A549 (cell line): ENCODE measurements at regions not wholly inside any gene's neighbourhood (a gene's known extent, or its start where the extent isn't known, plus 50 kb on each side); places are given as distances from the start of the nearest gene placed in this dataset.
"Not testable (repeated sequence)": the region's sequence is repeated elsewhere in the genome, so short reads cannot be mapped to it uniquely, and the experiment has no call there.

ENCODE experiments used
- ATAC-seq, 2 experiments: fragments of 200-7000 bp in 1 of 2; fragments of >200 bp in 1 of 2; cut with Nextera tagmentation in 1 of 2; cut with Tn5 transposase in 1 of 2; 3 replicates each; pipeline versions ENCODE4 v1.8.0 to v1.9.1; 2018 to 2020; ENCODE audit warnings: mild to moderate bottlenecking in 1 of 2, moderate library complexity in 1 of 2
- CTCF ChIA-PET: fragments of 300-600 bp; sonication (Branson Sonifier 250); formaldehyde crosslinking; extraction: SDS; loops from one replicate; lab custom pipeline; 2021; ENCODE audit warnings: antibody characterized with exemption, inconsistent platforms; lab: Yijun Ruan, JAX
- POLR2A ChIA-PET: fragments of 350-600 bp; formaldehyde crosslinking; extraction: SDS; loops from one replicate; lab custom pipeline; 2021; ENCODE audit warnings: antibody characterized with exemption, inconsistent platforms; lab: Yijun Ruan, JAX
- DNase-seq, 2 experiments: peaks; one replicate each; pipeline versions ENCODE4 v3.0.0 to v3.0.0-alpha.2; 2011 to 2016; ENCODE audit warnings: low read depth in 1 of 2, low spot score in 1 of 2
- FAIRE-seq: peaks from 2 replicates; lab custom pipeline; 2011; peaks lifted over from hg19 to GRCh38; lab: Jason Lieb, UNC
- H3K27ac ChIP-seq, 2 experiments: fragments of >200 bp; sonication (Bioruptor Twin); formaldehyde crosslinking; 3 replicates each; pipeline ENCODE4 v1.5.1; 2016 to 2017
- H3K4me1 ChIP-seq: fragments of >200 bp; sonication (Bioruptor Twin); formaldehyde crosslinking; 3 replicates; pipeline ENCODE4 v1.6.1; 2016
- H3K4me2 ChIP-seq: fragments of >200 bp; sonication (Bioruptor Twin); formaldehyde crosslinking; 3 replicates; pipeline ENCODE4 v1.6.1; 2016
- H3K4me3 ChIP-seq: fragments of >200 bp; sonication (Bioruptor Twin); formaldehyde crosslinking; 3 replicates; pipeline ENCODE4 v1.5.1; 2016
- H3K9me3 ChIP-seq: fragments of >200 bp; sonication (Bioruptor Twin); formaldehyde crosslinking; 3 replicates; pipeline ENCODE4 v1.6.1; 2016
- CBX8 ChIP-seq: fragments of 200-600 bp; sonication (generic); IDR thresholded peaks from 2 replicates; pipeline ENCODE4 v1.6.1; 2016
- CEBPB ChIP-seq, 2 experiments: fragments of >200 bp in 1 of 2; sonication (Bioruptor Twin) in 1 of 2; formaldehyde crosslinking in 1 of 2; IDR thresholded peaks; 2 replicates each; pipeline ENCODE4 v1.6.1; 2012 to 2016
- EHF ChIP-seq: fragments of 250-450 bp; sonication (Bioruptor Pico); IDR thresholded peaks from 2 replicates; pipeline ENCODE4 v1.5.0; 2020; ENCODE audit warnings: mild to moderate bottlenecking
- FOSB ChIP-seq: fragments of 250-450 bp; sonication (Bioruptor Pico); IDR thresholded peaks from 2 replicates; pipeline ENCODE4 v1.5.0; 2020; ENCODE audit warnings: mild to moderate bottlenecking, moderate library complexity
- FOXS1 ChIP-seq: fragments of 250-450 bp; sonication (Bioruptor Pico); IDR thresholded peaks from 2 replicates; pipeline ENCODE4 v1.5.0; 2020; ENCODE audit warnings: mild to moderate bottlenecking, moderate library complexity
- HOXA7 ChIP-seq: fragments of 250-450 bp; sonication (Bioruptor Pico); IDR thresholded peaks from 2 replicates; pipeline ENCODE4 v1.5.0; 2020; ENCODE audit warnings: mild to moderate bottlenecking, moderate library complexity
- HOXB13 ChIP-seq: fragments of 250-450 bp; sonication (Bioruptor Pico); IDR thresholded peaks from 2 replicates; pipeline ENCODE4 v1.5.0; 2020; ENCODE audit warnings: low read depth, mild to moderate bottlenecking, moderate library complexity
- JUNB ChIP-seq: fragments of >200 bp; sonication (Bioruptor Twin); formaldehyde crosslinking; IDR thresholded peaks from 2 replicates; pipeline ENCODE4 v1.6.1; 2016
- NPAS2 ChIP-seq: fragments of 250-450 bp; sonication (Bioruptor Pico); IDR thresholded peaks from 2 replicates; pipeline ENCODE4 v1.8.0; 2022; ENCODE audit warnings: mild to moderate bottlenecking, moderate library complexity, borderline replicate concordance
- PHF8 ChIP-seq: fragments of 200-600 bp; sonication (generic); IDR thresholded peaks from 2 replicates; pipeline ENCODE4 v1.6.1; 2016; ENCODE audit warnings: low read depth, mild to moderate bottlenecking, antibody characterized with exemption, moderate library complexity, borderline replicate concordance
- RAD21 ChIP-seq, 2 experiments: fragments of >200 bp in 1 of 2; sonication (Bioruptor Twin) in 1 of 2; formaldehyde crosslinking in 1 of 2; IDR thresholded peaks in 1 of 2; conservative IDR thresholded peaks in 1 of 2; 2 replicates in 1 of 2; 3 replicates in 1 of 2; pipeline ENCODE4 v1.6.1; 2012 to 2018; ENCODE audit warnings: inconsistent platforms in 1 of 2
- TP53 ChIP-seq: fragments of 250-450 bp; sonication (Bioruptor Pico); IDR thresholded peaks from 2 replicates; pipeline ENCODE4 v1.5.0; 2021; ENCODE audit warnings: mild to moderate bottlenecking, moderate library complexity
- ZNF302 ChIP-seq: fragments of 250-450 bp; sonication (Bioruptor Pico); IDR thresholded peaks from 2 replicates; pipeline ENCODE4 v1.9.0; 2021; ENCODE audit warnings: inconsistent platforms, mild to moderate bottlenecking, moderate library complexity
- WGBS: methylation state at CpG from one replicate; pipeline ENCODE4 v1.1.6; 2017; ENCODE audit errors: missing lambda C conversion rate; 5-methylcytosine and 5-hydroxymethylcytosine counted together
- TF ChIP-seq, protein P1 (sequence below): fragments of >200 bp; sonication (Bioruptor Twin); formaldehyde crosslinking; IDR thresholded peaks from 3 replicates; pipeline ENCODE4 v1.6.1; 2016
- TF ChIP-seq, protein P2 (sequence below): IDR thresholded peaks from 2 replicates; pipeline ENCODE4 v1.6.1; 2012
- TF ChIP-seq, protein P3 (sequence below): fragments of 450-650 bp; IDR thresholded peaks from 2 replicates; pipeline ENCODE4 v1.6.1; 2014; ENCODE audit warnings: antibody characterized with exemption
- TF ChIP-seq, protein P4 (sequence below): fragments of >200 bp; sonication (Bioruptor Twin); formaldehyde crosslinking; IDR thresholded peaks from 2 replicates; pipeline ENCODE4 v1.6.1; 2016
- TF ChIP-seq, protein P5 (sequence below): fragments of 200-600 bp; sonication (generic); IDR thresholded peaks from 2 replicates; pipeline ENCODE4 v1.6.1; 2016; ENCODE audit warnings: antibody characterized with exemption, mild to moderate bottlenecking, moderate library complexity

DNA sequence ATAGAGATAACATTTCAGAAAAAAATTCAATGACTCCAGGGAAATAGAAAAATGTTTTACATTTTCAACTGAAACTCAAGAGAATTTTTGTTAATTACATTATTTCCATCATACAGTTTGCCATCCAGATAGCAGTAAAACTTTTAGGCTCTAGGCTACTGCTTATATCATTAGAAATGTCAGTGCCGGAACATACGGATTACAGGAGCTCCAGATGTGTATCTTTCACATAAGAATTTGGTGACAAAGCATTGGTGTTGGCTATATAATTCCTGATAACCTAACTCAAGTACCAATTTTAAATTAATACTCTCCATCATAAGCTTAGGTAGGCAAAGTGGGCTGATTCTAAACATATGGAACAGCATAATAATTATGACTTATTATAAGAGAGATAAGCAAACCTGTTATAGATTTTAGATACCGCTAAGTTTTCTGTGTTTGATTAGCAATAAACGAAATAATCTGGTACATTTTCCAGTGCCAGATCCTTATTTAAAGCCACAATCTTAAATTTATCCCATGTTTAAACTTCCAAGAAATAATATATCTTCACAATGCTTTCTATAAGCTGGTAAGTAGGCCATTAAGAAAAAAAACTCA, 637.9 kb downstream of the NXPH1 start:
- Histone ChIP-seq H3K4me2 (no peak overlapping the region), H3K27ac (no peak overlapping the region), H3K9me3 (peaks cover 3% of the 10 kb centered on the region; the same call in 1 of the 3 replicates), H3K4me3 (no peak overlapping the region), H3K4me1 (no peaks in the 10 kb centered on the region)
- ATAC-seq (no peak), DNase-seq (no peak), FAIRE-seq (no peak)
- CTCF ChIA-PET, result no interaction called here
- 29% methylated on average over 4 of the region's 4 CpGs for WGBS
- no peak for TF ChIP-seq PHF8
- TF ChIP-seq, protein P1, sequence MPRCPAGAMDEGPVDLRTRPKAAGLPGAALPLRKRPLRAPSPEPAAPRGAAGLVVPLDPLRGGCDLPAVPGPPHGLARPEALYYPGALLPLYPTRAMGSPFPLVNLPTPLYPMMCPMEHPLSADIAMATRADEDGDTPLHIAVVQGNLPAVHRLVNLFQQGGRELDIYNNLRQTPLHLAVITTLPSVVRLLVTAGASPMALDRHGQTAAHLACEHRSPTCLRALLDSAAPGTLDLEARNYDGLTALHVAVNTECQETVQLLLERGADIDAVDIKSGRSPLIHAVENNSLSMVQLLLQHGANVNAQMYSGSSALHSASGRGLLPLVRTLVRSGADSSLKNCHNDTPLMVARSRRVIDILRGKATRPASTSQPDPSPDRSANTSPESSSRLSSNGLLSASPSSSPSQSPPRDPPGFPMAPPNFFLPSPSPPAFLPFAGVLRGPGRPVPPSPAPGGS, result no peak
- TF ChIP-seq RAD21 (conservative IDR thresholded peaks at IDR 0.05 in 1 of 2, IDR thresholded peaks at IDR 0.05 in 1 of 2), result no peak
- TF ChIP-seq EHF (CRISPR knock-in tag), result no peak
- TF ChIP-seq, protein P2, sequence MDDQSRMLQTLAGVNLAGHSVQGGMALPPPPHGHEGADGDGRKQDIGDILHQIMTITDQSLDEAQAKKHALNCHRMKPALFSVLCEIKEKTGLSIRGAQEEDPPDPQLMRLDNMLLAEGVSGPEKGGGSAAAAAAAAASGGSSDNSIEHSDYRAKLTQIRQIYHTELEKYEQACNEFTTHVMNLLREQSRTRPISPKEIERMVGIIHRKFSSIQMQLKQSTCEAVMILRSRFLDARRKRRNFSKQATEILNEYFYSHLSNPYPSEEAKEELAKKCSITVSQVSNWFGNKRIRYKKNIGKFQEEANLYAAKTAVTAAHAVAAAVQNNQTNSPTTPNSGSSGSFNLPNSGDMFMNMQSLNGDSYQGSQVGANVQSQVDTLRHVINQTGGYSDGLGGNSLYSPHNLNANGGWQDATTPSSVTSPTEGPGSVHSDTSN, result no peak
- no peak for TF ChIP-seq HOXA7 (CRISPR knock-in tag)
- no peak for TF ChIP-seq ZNF302
- TF ChIP-seq, protein P3, sequence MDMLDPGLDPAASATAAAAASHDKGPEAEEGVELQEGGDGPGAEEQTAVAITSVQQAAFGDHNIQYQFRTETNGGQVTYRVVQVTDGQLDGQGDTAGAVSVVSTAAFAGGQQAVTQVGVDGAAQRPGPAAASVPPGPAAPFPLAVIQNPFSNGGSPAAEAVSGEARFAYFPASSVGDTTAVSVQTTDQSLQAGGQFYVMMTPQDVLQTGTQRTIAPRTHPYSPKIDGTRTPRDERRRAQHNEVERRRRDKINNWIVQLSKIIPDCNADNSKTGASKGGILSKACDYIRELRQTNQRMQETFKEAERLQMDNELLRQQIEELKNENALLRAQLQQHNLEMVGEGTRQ, result no peak
- TF ChIP-seq NPAS2 (CRISPR knock-in tag), result no peak
- TF ChIP-seq, protein P4, sequence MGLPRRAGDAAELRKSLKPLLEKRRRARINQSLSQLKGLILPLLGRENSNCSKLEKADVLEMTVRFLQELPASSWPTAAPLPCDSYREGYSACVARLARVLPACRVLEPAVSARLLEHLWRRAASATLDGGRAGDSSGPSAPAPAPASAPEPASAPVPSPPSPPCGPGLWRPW, result no peak
- no peak for TF ChIP-seq JUNB
- TF ChIP-seq FOSB (CRISPR knock-in tag), result no peak
- TF ChIP-seq, protein P5, sequence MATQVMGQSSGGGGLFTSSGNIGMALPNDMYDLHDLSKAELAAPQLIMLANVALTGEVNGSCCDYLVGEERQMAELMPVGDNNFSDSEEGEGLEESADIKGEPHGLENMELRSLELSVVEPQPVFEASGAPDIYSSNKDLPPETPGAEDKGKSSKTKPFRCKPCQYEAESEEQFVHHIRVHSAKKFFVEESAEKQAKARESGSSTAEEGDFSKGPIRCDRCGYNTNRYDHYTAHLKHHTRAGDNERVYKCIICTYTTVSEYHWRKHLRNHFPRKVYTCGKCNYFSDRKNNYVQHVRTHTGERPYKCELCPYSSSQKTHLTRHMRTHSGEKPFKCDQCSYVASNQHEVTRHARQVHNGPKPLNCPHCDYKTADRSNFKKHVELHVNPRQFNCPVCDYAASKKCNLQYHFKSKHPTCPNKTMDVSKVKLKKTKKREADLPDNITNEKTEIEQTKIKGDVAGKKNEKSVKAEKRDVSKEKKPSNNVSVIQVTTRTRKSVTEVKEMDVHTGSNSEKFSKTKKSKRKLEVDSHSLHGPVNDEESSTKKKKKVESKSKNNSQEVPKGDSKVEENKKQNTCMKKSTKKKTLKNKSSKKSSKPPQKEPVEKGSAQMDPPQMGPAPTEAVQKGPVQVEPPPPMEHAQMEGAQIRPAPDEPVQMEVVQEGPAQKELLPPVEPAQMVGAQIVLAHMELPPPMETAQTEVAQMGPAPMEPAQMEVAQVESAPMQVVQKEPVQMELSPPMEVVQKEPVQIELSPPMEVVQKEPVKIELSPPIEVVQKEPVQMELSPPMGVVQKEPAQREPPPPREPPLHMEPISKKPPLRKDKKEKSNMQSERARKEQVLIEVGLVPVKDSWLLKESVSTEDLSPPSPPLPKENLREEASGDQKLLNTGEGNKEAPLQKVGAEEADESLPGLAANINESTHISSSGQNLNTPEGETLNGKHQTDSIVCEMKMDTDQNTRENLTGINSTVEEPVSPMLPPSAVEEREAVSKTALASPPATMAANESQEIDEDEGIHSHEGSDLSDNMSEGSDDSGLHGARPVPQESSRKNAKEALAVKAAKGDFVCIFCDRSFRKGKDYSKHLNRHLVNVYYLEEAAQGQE, result no peak
- TF ChIP-seq TP53 (CRISPR knock-in tag), result no peak
- no peak for TF ChIP-seq HOXB13 (CRISPR knock-in tag)
- TF ChIP-seq CEBPB (IDR thresholded peaks at IDR 0.05), result no peak
- TF ChIP-seq FOXS1 (CRISPR knock-in tag), result no peak
- TF ChIP-seq CBX8, result no peak
- POLR2A ChIA-PET, result no interaction called here

DNA sequence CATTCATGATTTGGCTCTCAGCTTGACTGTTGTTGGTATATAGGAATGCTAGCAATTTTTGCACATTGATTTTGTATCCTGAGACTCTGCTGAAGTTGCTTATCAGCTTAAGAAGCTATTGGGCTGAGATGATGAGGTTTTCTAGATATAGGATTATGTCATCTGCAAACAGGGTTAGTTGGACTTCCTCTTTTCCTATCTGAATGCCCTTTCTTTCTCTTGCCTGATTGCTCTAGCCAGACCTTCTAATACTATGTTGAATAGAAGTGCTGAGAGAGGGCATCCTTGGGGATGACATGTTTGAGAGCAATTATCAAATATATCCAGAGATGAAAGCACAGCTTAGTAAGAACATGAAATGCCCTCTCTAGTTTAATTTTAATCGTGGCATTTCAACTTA, 642.4 kb downstream of the NXPH1 start:
- CTCF ChIA-PET, H3K4me3 ChIP-seq, H3K4me2 ChIP-seq, H3K4me1 ChIP-seq, H3K27ac ChIP-seq, POLR2A ChIA-PET, FAIRE-seq, H3K9me3 ChIP-seq, ATAC-seq, DNase-seq: not testable (repeated sequence)
- 0% methylated on average over 1 of the region's 1 CpG for WGBS
